ENCODE measurements at regions not wholly inside any gene's neighbourhood (a gene's known extent, or its start where the extent isn't known, plus 50 kb on each side); places are given as distances from the start of the nearest gene placed in this dataset.

DNA sequence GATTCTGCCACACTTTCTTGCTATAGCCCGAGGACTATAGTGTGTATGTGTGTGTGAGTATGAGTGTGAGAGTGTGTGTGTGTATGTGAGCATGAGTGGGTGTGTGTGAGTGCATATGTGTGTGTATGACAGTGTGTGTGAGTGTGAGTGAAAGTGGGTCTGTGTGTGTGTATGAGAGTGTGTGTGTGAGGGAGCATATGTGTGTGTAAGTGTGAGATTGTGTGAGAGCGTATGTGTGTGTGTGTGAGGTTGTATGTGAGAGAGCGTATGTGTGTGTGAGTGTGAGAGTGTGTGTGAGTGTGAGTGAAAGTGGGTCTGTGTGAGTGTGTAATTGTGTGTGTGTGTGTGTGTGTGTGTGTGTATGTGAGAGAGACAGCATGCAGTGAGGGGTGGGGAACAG is 89.0 kb upstream of the ACSL3 start:
- DNase-seq (no peak), ATAC-seq (no peak)
- TF ChIP-seq, protein P1, sequence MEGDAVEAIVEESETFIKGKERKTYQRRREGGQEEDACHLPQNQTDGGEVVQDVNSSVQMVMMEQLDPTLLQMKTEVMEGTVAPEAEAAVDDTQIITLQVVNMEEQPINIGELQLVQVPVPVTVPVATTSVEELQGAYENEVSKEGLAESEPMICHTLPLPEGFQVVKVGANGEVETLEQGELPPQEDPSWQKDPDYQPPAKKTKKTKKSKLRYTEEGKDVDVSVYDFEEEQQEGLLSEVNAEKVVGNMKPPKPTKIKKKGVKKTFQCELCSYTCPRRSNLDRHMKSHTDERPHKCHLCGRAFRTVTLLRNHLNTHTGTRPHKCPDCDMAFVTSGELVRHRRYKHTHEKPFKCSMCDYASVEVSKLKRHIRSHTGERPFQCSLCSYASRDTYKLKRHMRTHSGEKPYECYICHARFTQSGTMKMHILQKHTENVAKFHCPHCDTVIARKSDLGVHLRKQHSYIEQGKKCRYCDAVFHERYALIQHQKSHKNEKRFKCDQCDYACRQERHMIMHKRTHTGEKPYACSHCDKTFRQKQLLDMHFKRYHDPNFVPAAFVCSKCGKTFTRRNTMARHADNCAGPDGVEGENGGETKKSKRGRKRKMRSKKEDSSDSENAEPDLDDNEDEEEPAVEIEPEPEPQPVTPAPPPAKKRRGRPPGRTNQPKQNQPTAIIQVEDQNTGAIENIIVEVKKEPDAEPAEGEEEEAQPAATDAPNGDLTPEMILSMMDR (IDR thresholded peaks at IDR 0.05), result no peak
- Histone ChIP-seq H3K9me3 (no peaks in the 10 kb centered on the region), H3K36me3 (ENCODE audit: low read depth) (no peaks in the 10 kb centered on the region), H3K4me3 (no peak overlapping the region), H3K4me1 (ENCODE audit: low read depth) (no peaks in the 10 kb centered on the region)
- intact Hi-C loops (cut with DNase I, micrococcal nuclease), result no loop called here

DNA sequence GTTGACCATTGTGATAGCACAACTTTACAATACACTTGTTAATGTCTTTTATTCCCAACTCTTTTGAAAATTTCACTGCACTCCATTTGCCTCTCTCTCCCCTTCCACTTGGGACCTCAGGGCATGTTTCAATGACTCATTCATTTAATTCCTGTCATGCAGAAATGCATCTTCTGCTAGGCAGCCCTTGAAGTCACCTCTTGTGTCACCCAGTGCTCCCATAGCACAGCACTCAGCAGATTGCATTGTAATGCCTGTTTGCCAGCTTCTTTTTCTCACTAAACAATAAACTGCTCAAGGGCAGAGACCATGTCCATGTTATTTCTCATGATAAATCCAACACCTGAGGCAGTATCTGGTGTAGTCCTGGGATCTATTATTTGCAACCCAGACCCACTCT is 85.9 kb upstream of the ACSL3 start:
- no peaks in the 10 kb centered on the region for H3K36me3 ChIP-seq (ENCODE audit: low read depth)
- no peaks in the 10 kb centered on the region for H3K9me3 ChIP-seq
- intact Hi-C loops (cut with DNase I, micrococcal nuclease), result no loop called here
- H3K4me1 ChIP-seq (ENCODE audit: low read depth), result no peaks in the 10 kb centered on the region
- TF ChIP-seq, protein P1 (IDR thresholded peaks at IDR 0.05), result no peak
- DNase-seq (no peak), ATAC-seq (no peak)
- H3K4me3 ChIP-seq, result no peak overlapping the region

DNA sequence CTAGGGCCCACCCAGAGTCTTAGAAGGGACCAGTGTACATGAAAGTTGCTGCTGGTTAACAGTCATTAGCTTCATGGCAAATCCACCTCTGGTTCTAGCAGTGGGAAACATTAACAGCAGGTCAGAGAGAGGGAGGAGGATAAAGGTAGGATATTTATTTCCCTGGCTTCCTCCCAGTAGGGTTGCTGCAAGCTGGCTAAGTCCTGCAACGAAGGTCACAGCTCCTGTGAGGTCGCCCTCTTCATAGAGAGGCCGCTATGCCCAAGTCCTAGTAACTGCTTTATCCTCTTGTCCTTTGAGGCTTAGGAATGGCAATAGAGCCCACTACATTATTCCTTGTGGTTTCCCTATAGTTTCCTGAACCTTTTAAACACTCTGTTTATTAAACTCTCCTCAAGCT is 84.0 kb upstream of the ACSL3 start:
- intact Hi-C loops (cut with DNase I, micrococcal nuclease), result no loop called here
- Histone ChIP-seq H3K9me3 (no peaks in the 10 kb centered on the region), H3K36me3 (ENCODE audit: low read depth) (no peaks in the 10 kb centered on the region), H3K4me1 (ENCODE audit: low read depth) (no peaks in the 10 kb centered on the region), H3K4me3 (no peak overlapping the region)
- TF ChIP-seq, protein P1 (IDR thresholded peaks at IDR 0.05), result no peak
- no peak for DNase-seq
- ATAC-seq, result no peak

DNA sequence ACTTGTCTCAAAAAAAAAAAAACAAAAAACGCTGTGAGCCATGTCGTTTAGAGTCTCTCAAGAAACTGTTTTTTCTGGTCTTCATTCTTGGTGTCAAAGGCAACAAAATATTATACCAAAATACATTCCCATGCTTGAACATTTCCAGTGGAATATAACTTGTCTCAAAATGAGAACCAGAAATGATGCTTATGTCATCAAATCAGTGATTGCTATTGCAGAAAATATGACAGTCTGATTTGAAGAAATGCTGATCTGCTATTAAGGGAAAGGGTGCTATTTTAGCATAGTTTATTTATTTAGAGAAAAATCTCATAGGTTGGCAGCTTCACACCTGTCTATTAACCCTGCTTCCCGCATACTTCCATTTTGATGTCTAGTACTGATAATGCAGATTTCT is 82.4 kb upstream of the ACSL3 start:
- intact Hi-C loops (cut with DNase I, micrococcal nuclease), result no loop called here
- DNase-seq, result no peak
- TF ChIP-seq, protein P1 (IDR thresholded peaks at IDR 0.05), result no peak
- peaks cover 3% of the 10 kb centered on the region for H3K4me1 ChIP-seq (ENCODE audit: low read depth)
- no peak overlapping the region for H3K4me3 ChIP-seq
- H3K36me3 ChIP-seq (ENCODE audit: low read depth), result no peaks in the 10 kb centered on the region
- ATAC-seq, result no peak
- no peaks in the 10 kb centered on the region for H3K9me3 ChIP-seq

DNA sequence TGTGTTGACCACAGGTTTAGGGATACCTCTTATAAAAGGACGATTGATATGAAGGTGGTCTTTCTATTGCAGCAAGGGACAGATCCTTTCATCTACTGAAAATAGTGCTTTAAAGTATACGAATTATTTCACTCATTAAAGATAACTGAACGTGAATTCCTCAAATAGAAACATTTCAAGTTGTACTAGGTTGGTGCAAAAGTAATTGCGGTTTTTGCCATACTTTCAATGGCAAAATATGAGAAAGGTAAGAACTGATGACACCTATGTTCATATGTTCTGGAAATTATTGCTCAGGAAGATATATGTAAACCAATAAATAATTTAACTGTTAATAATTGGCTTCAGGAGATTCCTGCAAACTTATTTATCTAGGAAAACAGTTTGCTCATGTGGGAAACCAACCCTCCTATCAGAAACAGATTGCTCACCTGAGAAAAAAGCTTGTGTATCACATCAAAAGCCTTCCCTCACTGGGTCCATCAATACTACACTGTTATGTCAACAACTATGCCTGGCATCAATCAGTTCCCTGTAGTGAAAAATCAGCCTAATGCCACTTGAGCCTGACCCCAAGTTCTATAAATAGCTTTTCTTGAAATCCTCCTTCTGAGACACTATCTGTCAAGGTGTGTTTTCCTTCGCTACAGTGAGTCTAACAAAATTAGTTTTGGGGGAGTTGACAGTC is 81.5 kb upstream of the ACSL3 start:
- H3K4me1 ChIP-seq (ENCODE audit: low read depth), result peaks cover 4% of the 10 kb centered on the region
- ATAC-seq, result no peak
- DNase-seq, result no peak
- H3K4me3 ChIP-seq, result no peak overlapping the region
- intact Hi-C loops (cut with DNase I, micrococcal nuclease), result no loop called here
- H3K9me3 ChIP-seq, result no peaks in the 10 kb centered on the region
- no peaks in the 10 kb centered on the region for H3K36me3 ChIP-seq (ENCODE audit: low read depth)
- TF ChIP-seq, protein P1 (IDR thresholded peaks at IDR 0.05), result no peak

DNA sequence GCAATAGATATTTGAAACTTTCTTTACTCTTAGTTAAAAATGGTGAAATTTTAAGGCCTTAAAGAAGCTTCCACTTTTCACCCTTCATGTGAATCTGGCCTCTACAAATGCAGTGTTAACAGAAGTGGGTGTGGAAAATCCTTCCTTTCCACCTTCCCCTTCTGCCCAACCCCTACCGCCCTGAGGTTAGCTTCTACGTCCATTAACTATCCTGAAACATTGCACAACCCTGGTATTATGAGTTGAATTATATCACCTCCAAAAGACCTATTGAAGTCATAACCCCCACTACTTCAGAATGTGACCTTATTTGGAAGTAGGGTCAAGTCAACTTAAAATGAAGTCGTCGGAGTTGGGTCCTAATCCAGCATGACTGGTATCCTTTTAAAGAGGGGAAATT is 80.8 kb upstream of the ACSL3 start:
- Histone ChIP-seq H3K4me3 (no peak overlapping the region), H3K4me1 (ENCODE audit: low read depth) (peaks cover 4% of the 10 kb centered on the region), H3K9me3 (no peaks in the 10 kb centered on the region), H3K36me3 (ENCODE audit: low read depth) (no peaks in the 10 kb centered on the region)
- DNase-seq (no peak), ATAC-seq (no peak)
- TF ChIP-seq, protein P1 (IDR thresholded peaks at IDR 0.05), result no peak
- intact Hi-C loops (cut with DNase I, micrococcal nuclease), result no loop called here
